Effector memory CD8-positive, alpha-beta T cell (primary cell): ENCODE measurements at regions not wholly inside any gene's neighbourhood (a gene's known extent, or its start where the extent isn't known, plus 50 kb on each side); places are given as distances from the start of the nearest gene placed in this dataset.

Experiments
- ATAC-seq: fragments of 150-1000 bp; cut with Tn5 transposase; replicated peaks from 2 replicates; pipeline ENCODE4 v1.10.0; 2021; ENCODE audit warnings: mild to moderate bottlenecking, moderate library complexity
- DNase-seq, 3 experiments: peaks; one replicate each; pipeline ENCODE4 v3.0.0; 2021
- H3K27ac Mint-ChIP-seq, 2 donors: one replicate each; pipeline ENCODE4 v1.8.0; 2022; ENCODE audit warnings: mild to moderate bottlenecking in 2 of 2, mixed read lengths in 2 of 2, moderate library complexity in 2 of 2
- H3K27me3 Mint-ChIP-seq, 2 donors: one replicate each; pipeline ENCODE4 v1.8.0; 2022; ENCODE audit warnings: mixed read lengths in 2 of 2
- H3K36me3 Mint-ChIP-seq: one replicate; pipeline ENCODE4 v1.8.0; 2022; ENCODE audit warnings: mild to moderate bottlenecking, moderate library complexity, mixed read lengths; ENCODE audit not compliant: insufficient read depth
- H3K4me1 Mint-ChIP-seq, 2 donors: one replicate each; pipeline ENCODE4 v1.8.0; 2022; ENCODE audit warnings: low read depth in 2 of 2, mixed read lengths in 2 of 2
- H3K4me3 Mint-ChIP-seq, 2 donors: one replicate each; pipeline ENCODE4 v1.8.0; 2022; ENCODE audit warnings: mild to moderate bottlenecking in 2 of 2, mixed read lengths in 2 of 2, moderate library complexity in 2 of 2
- H3K9me3 Mint-ChIP-seq, 2 donors: one replicate each; pipeline ENCODE4 v1.8.0; 2022; ENCODE audit warnings: mixed read lengths in 2 of 2

DNA sequence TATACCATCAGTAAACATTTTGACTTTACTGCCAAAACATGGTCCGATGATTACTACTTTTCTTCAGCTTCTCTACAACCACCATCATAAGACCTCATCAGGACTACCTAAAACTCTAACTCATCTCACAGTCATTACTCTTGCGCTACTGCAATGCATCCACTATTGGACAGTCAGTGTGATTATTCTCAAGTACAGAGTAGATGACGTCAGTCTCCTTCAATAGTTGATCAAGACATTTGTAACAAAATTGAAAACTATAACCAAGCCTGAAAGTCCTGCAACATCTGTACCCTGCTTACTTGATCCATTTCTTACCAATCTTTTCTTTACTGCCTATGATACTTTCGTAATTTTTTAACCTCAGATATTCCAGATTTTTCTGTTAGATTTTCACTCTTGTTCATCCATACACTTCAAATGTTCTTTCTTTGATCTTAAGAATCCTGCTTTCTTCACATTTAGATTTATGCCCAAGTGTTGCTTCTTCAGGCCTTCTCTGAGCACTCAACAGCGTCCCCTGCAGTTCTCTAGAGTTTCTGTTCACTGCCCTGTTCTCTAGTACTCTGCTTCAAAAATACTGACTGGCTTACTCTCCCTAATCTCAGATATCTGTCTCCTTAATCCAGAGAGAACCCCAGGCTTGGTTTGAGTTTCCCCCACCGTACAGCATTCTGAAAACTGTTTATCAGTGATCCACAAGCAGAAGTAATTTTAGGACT is 1517.6 kb downstream of the STIM2 start:
- H3K36me3 Mint-ChIP-seq, result no peaks in the 10 kb centered on the region
- no peak overlapping the region for H3K4me3 Mint-ChIP-seq
- ATAC-seq (no peak), DNase-seq (no peak)
- H3K9me3 Mint-ChIP-seq, result peaks cover 13 to 19% of the 10 kb centered on the region in 2 donors
- no peaks in the 10 kb centered on the region for H3K4me1 Mint-ChIP-seq
- H3K27ac Mint-ChIP-seq, result no peak overlapping the region
- H3K27me3 Mint-ChIP-seq, result no peaks in the 10 kb centered on the region

DNA sequence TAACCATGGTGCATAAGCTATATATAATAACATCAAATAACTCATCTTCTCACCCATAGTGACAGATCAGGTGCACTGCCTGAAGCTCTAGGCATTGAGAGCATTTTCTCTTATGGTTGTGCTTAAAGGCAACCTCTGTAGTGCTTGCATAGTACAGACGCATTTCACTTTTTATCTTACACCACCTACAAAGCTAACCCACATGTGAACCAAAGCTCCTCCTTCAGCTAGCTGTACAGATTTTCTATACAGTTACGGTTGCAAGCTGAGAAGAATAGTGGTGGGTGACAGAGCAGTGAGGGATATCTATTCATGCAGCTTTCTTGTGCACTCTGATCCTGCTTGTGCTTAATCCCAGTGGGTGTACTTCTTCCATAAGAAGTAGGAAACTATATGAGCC is 1525.2 kb downstream of the STIM2 start:
- H3K4me1 Mint-ChIP-seq, result no peaks in the 10 kb centered on the region
- peaks cover 9 to 15% of the 10 kb centered on the region in 2 donors for H3K9me3 Mint-ChIP-seq
- no peak for ATAC-seq
- H3K27me3 Mint-ChIP-seq, result no peaks in the 10 kb centered on the region
- no peaks in the 10 kb centered on the region for H3K36me3 Mint-ChIP-seq
- H3K27ac Mint-ChIP-seq, result no peak overlapping the region
- H3K4me3 Mint-ChIP-seq, result no peak overlapping the region
- no peak for DNase-seq

DNA sequence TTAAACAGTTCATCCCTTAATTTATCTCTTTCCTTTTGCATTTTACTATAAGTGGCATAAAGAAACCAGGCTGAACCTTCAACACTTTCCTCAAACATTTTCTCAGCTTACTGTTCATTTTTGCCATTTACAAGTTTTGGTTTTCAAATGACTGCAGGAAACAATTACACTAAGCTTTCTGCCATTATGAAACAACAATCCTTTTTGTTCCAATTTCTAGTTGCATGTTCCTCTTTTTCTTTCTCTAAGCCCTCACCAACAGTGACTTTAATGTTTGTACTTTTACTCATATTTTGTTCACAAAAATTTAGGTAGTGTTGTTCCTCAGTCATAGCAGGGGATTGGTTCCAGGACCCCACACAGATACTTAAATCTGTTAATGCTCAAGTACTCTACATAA is 1526.1 kb downstream of the STIM2 start:
- H3K27ac Mint-ChIP-seq, result no peak overlapping the region
- no peaks in the 10 kb centered on the region for H3K4me1 Mint-ChIP-seq
- H3K9me3 Mint-ChIP-seq, result peaks cover 8 to 19% of the 10 kb centered on the region in 2 donors
- ATAC-seq, result no peak
- no peak overlapping the region for H3K4me3 Mint-ChIP-seq
- H3K36me3 Mint-ChIP-seq, result no peaks in the 10 kb centered on the region
- H3K27me3 Mint-ChIP-seq, result no peaks in the 10 kb centered on the region
- no peak for DNase-seq

DNA sequence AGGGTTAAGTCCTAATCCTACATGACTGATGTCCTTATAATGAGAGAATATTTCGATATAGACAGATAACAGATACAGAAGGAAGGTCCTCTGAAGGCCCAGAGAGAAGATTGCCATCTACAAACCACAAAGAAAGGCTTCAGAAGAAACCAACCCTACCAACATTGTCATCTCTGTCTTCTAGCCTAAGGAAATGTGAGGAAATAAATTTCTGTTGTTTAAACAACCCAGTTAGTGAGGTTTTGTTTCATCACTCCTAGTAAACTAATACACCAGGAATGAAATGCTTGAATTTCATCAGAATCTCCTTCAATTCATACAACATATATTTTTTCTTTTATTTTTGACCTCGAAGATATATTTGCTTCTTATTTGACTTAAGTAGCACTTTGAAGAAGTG is 1527.8 kb downstream of the STIM2 start:
- H3K27me3 Mint-ChIP-seq, result no peaks in the 10 kb centered on the region
- H3K4me1 Mint-ChIP-seq, result no peaks in the 10 kb centered on the region
- ATAC-seq, result no peak

DNA sequence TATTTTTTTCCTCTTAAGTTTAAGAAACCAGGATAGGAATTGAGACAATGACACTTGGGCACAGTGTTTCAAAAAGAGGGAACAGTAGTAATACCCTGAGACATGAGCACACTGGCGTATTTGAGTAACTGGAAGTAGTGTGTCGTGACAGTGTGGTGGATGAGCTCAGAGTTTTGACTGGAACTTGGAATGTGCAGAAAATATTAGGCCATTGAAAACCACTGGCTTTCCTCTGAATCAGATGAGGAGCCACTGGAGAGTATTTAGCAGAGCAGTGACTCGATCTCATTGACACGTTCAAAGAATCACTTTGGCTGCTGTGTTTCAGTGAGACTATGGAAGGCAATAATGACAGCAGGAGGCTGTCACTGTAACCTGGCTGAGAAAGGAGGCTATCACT is 1531.2 kb downstream of the STIM2 start:
- H3K4me1 Mint-ChIP-seq, result no peaks in the 10 kb centered on the region
- ATAC-seq (no peak), DNase-seq (no peak)
- peaks cover 7 to 15% of the 10 kb centered on the region in 2 donors for H3K9me3 Mint-ChIP-seq
- no peaks in the 10 kb centered on the region for H3K27me3 Mint-ChIP-seq
- no peak overlapping the region for H3K4me3 Mint-ChIP-seq
- no peaks in the 10 kb centered on the region for H3K36me3 Mint-ChIP-seq
- H3K27ac Mint-ChIP-seq, result no peak overlapping the region

More for the DNA sequence above, 1527.8 kb downstream of the STIM2 start:
- Mint-ChIP-seq H3K27ac (no peak overlapping the region), H3K4me3 (no peak overlapping the region), H3K36me3 (no peaks in the 10 kb centered on the region), H3K9me3 (peaks cover 8 to 30% of the 10 kb centered on the region in 2 donors)
- DNase-seq, result no peak

DNA sequence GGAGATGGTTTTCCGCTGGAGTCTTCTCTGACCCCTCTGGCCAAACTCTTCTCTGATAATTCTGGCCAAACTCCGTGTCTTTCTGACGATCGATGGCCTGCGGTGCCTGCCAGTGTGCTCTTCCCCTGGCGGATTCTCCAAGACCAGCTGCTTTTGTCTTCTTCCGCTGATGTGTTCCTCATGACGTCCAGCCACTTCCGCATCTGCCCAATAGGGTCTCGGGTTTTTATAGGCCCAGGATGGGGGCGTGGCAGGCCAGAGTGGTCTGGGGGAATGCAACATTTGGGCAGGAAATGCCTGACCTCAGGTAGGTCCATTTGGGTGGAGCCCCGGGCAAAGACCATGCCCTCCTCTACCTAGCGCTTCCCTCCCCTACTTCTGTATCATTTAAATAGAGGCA is 1542.1 kb downstream of the STIM2 start:
- Mint-ChIP-seq H3K9me3 (peaks cover 13 to 36% of the 10 kb centered on the region in 2 donors), H3K27me3 (no peaks in the 10 kb centered on the region), H3K36me3 (peaks cover 3% of the 10 kb centered on the region), H3K4me3 (no peak overlapping the region), H3K4me1 (no peaks in the 10 kb centered on the region), H3K27ac (no peak overlapping the region)
- no peak for DNase-seq
- ATAC-seq, result no peak

DNA sequence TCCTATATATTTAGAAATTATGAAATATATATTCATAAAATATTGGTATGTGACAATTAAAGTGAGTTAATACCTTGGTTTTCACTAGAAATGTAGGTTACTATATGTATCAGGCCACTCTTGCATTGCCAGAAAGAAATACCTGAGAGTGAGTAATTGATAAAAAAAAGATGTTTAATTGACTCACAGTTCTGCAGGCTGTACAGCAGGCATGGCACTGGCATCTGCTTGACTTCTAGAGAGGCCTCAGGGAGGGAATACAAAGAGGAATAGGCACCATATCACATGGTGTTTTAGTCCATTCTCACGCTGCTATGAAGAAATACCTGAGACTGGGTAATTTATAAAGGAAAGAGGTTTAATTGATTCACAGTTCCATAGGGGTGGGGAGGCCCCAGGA is 1560.6 kb downstream of the STIM2 start:
- Mint-ChIP-seq H3K36me3 (no peaks in the 10 kb centered on the region), H3K9me3 (peaks cover 0 to 7% of the 10 kb centered on the region in 2 donors), H3K4me3 (no peak overlapping the region), H3K4me1 (no peaks in the 10 kb centered on the region), H3K27ac (no peak overlapping the region), H3K27me3 (no peaks in the 10 kb centered on the region)
- ATAC-seq (no peak), DNase-seq (no peak)

DNA sequence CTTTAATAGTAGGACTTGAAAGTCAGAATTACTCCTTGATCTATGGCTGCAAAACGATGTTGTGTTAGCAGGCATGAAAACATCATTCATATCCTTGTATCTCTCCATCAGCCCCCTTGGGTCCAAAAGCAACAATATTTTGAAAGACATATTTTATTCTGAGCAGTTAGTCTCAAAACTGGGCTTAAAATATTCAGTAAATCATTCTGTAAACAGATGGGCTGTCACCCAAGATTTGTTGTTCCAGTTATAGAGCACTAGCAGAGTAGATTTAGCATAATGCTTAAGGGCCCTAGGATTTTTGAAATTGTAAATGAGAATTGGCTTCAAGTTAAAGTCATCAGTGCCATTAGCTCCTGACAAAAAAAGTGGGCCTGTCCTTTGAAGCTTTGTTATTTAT is 1565.6 kb downstream of the STIM2 start:
- Mint-ChIP-seq H3K4me3 (no peak overlapping the region), H3K27ac (no peak overlapping the region), H3K27me3 (no peaks in the 10 kb centered on the region), H3K36me3 (no peaks in the 10 kb centered on the region), H3K4me1 (no peaks in the 10 kb centered on the region), H3K9me3 (peaks cover 8 to 16% of the 10 kb centered on the region in 2 donors)
- ATAC-seq (no peak), DNase-seq (no peak)

DNA sequence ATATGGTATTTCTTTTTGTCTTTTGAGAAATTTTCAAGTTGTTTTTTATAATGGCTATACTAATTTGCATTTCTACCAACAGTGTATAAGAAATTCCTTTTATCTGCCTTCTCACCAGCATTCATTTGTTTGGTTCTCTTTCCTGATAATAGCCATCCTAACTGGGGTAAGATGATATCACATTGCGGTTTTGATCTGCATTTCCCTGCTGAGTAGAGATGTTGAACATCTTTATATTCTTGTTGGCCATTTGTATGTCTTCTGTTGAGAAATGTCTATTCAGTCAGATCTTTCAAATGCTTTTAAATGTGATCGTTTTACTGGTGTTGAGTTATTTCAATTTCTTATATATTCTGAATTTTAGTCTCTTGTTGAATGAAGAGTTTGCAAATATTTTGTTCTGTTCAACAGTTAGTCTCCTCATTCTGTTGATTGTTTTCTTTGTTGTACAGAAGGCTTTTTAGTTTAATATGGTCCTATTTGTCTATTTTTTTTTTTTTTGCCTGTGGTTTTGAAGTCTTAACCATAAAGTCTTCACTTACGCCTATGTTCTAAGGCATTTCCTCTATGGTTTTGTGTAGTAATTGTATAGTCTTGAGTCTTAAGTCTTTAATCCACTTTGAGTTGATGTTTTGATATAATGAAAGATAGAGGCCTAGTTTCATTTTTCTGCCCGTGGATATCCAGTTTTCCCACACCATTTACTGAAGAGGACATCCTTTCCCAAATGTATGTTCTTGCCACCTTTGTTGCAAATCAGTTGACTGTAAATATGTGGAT is 1566.9 kb downstream of the STIM2 start:
- peaks cover 3 to 19% of the 10 kb centered on the region in 2 donors for H3K9me3 Mint-ChIP-seq
- no peaks in the 10 kb centered on the region for H3K36me3 Mint-ChIP-seq
- ATAC-seq (no peak), DNase-seq (no peak)
- H3K4me1 Mint-ChIP-seq, result no peaks in the 10 kb centered on the region
- H3K27me3 Mint-ChIP-seq, result no peaks in the 10 kb centered on the region
- H3K27ac Mint-ChIP-seq, result no peak overlapping the region
- H3K4me3 Mint-ChIP-seq, result no peak overlapping the region

DNA sequence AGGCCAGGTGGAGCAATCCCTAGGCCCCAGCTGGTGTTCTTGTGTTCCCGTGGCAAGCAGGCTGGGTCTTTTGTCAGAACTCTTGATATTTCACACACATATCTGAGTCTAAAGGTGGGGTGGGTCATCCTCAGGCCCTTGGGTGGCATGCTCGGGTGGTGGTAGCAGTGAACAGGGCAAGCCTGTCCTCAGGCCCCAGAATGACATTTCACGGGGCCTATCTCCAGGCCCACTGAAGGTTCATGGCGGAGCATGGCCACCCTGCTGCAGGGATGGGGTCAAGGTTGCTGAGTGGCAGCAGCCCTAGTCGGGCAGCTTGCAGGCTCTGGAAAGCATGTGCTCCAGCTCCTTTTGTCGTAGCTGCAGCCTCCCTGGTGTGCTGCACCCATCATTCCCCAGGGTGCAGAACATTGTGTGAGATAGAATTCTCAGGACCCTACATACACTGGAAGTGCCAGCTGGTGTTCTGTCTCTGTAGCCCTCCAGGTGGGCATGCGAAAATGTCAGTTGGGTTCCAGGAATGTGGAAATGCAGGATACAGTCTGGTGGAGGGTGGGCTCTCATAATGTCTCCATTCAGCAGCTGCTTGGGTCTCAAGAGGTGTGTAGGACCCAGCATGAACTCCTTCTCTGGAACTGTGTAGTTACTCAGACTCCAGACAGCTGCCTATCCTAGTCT is 1571.8 kb downstream of the STIM2 start:
- no peaks in the 10 kb centered on the region for H3K36me3 Mint-ChIP-seq
- no peaks in the 10 kb centered on the region for H3K27me3 Mint-ChIP-seq
- H3K9me3 Mint-ChIP-seq, result peaks cover 9 to 19% of the 10 kb centered on the region in 2 donors
- no peak overlapping the region for H3K27ac Mint-ChIP-seq
- ATAC-seq (no peak), DNase-seq (no peak)
- no peaks in the 10 kb centered on the region for H3K4me1 Mint-ChIP-seq
- no peak overlapping the region for H3K4me3 Mint-ChIP-seq

DNA sequence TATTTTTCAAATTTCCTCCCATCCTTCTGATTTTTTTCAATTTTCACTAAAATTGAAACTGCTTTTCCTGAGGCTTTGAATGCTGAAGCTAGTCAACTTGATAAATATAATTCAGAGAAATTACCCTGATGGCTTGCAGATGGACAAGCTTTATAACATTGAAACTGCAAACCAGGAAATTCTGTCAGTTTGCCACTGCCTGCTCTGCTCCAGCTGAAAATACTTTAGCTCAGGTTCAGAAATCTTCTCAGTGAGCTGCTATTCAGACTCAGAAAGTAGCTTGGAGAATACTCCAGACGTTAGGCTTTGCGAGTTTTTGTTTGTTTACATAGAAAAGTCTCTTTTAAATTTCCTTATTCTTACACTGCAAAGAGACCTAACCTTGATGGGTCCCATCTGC is 1574.7 kb downstream of the STIM2 start:
- H3K27ac Mint-ChIP-seq, result no peak overlapping the region
- no peak overlapping the region for H3K4me3 Mint-ChIP-seq
- H3K36me3 Mint-ChIP-seq, result no peaks in the 10 kb centered on the region
- ATAC-seq (no peak), DNase-seq (no peak)
- H3K27me3 Mint-ChIP-seq, result no peaks in the 10 kb centered on the region
- H3K4me1 Mint-ChIP-seq, result no peaks in the 10 kb centered on the region
- H3K9me3 Mint-ChIP-seq, result peaks cover 6 to 12% of the 10 kb centered on the region in 2 donors

DNA sequence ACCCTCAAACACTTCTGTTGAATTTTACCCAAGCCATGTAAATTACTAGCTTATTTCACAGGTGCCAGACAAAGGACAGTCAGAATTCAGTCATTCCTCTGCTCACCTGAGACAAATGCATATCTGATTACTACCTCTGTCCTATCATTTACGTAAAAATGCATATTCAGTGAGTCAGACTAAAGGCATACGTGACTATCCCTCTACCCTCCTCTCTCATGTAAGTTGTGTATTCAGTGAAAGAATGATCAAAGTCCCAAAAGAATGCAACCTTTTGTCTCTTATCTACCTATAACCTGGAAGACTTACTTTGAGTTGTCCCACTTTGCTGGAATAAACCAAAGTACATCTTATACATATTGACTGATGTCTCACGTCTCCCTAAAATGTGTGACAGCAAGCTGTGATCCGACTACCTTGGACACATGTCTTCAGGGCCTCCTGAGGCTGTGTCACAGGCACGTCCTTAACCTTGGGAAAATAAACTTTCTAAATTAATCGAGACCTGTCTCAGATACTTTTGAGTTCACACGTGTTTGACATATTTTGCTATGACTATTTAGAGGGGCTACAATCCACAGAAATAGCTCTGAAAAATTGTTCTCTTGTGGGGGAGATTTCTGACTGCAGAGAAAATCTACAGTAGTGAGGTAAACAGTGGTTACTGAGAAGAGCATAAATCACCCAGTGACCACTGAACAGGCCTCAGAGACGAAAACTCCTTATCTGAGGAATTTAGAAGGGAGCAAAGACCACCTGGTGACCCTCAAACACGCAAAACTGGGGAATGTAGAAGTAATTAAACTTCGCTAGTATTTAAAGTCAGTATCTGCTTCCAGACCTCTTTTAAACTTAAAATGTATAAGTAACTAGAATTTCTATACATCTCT is 1575.8 kb downstream of the STIM2 start:
- H3K4me3 Mint-ChIP-seq, result no peak overlapping the region
- H3K4me1 Mint-ChIP-seq, result no peaks in the 10 kb centered on the region
- H3K9me3 Mint-ChIP-seq, result peaks cover 1 to 11% of the 10 kb centered on the region in 2 donors
- DNase-seq, result no peak
- no peak for ATAC-seq
- H3K27me3 Mint-ChIP-seq, result no peaks in the 10 kb centered on the region
- H3K36me3 Mint-ChIP-seq, result no peaks in the 10 kb centered on the region
- no peak overlapping the region for H3K27ac Mint-ChIP-seq

DNA sequence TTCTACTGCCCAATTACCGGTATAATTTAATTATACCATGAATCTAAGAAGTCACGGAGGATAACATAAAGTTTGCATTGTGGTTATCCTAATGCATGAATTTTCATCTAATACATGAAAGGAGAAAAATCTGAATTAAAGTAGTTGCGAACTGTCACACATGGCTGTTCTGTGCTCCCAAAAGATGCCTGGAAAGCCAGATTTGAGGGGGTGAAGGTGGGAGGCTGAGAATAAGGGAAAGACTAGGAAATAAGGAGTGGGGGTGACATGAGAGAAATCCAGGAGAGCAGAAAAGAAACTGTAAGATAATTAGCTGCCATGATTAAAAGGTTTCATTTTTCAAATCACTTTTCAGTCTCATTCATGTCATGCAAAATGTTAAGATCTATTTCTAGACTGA is 1582.7 kb downstream of the STIM2 start:
- H3K36me3 Mint-ChIP-seq, result no peaks in the 10 kb centered on the region
- peaks cover 5 to 12% of the 10 kb centered on the region in 2 donors for H3K9me3 Mint-ChIP-seq
- H3K27me3 Mint-ChIP-seq, result no peaks in the 10 kb centered on the region
- no peaks in the 10 kb centered on the region for H3K4me1 Mint-ChIP-seq
- H3K4me3 Mint-ChIP-seq, result no peak overlapping the region
- ATAC-seq, result no peak
- no peak overlapping the region for H3K27ac Mint-ChIP-seq
- DNase-seq, result no peak
